ENCODE measurements at regions not wholly inside any gene's neighbourhood (a gene's known extent, or its start where the extent isn't known, plus 50 kb on each side); places are given as distances from the start of the nearest gene placed in this dataset.
A peak's percentile ranks its signal among the peaks of the same experiment; 100 is the strongest.
"Not testable (repeated sequence)": the region's sequence is repeated elsewhere in the genome, so short reads cannot be mapped to it uniquely, and the experiment has no call there.

GRCh38 chr4:9604031-9604892 lies 160.0 kb downstream of the DEFB131A start:
- DNase-seq (ENCODE audit: low read depth in 2 of 2, low spot score in 1 of 2), result peak in 1 of 2 donors; percentile 11

- DNase-seq (ENCODE audit: low read depth in 2 of 2, low spot score in 1 of 2), result not testable (repeated sequence)
Observed at GRCh38 chr4:9604893-9605190, 160.6 kb downstream of the DEFB131A start.

GRCh38 chr4:9608300-9608699 lies 164.1 kb downstream of the DEFB131A start:
- no peak for DNase-seq (ENCODE audit: low read depth in 2 of 2, low spot score in 1 of 2)

- DNase-seq (ENCODE audit: low read depth in 2 of 2, low spot score in 1 of 2), result not testable (repeated sequence)
Observed at GRCh38 chr4:9610321-9610720, 166.1 kb downstream of the DEFB131A start.

- no peak for DNase-seq (ENCODE audit: low read depth in 2 of 2, low spot score in 1 of 2)
Observed at GRCh38 chr4:9611101-9611500, 166.9 kb downstream of the DEFB131A start.

- DNase-seq (ENCODE audit: low read depth in 2 of 2, low spot score in 1 of 2), result not testable (repeated sequence)
Observed at GRCh38 chr4:9636411-9636810, 145.0 kb upstream of the DRD5 start.

GRCh38 chr4:9659678-9660077 lies 121.8 kb upstream of the DRD5 start:
- not testable (repeated sequence) for DNase-seq (ENCODE audit: low read depth in 2 of 2, low spot score in 1 of 2)

- not testable (repeated sequence) for DNase-seq (ENCODE audit: low read depth in 2 of 2, low spot score in 1 of 2)
Observed at GRCh38 chr4:9660955-9661354, 120.5 kb upstream of the DRD5 start.

GRCh38 chr4:9670725-9671124 lies 110.7 kb upstream of the DRD5 start:
- not testable (repeated sequence) for DNase-seq (ENCODE audit: low read depth in 2 of 2, low spot score in 1 of 2)

- DNase-seq (ENCODE audit: low read depth in 2 of 2, low spot score in 1 of 2), result not testable (repeated sequence)
Observed at GRCh38 chr4:9677357-9677756, 104.1 kb upstream of the DRD5 start.

GRCh38 chr4:9679704-9680478 lies 101.5 kb upstream of the DRD5 start:
- no peak for DNase-seq (ENCODE audit: low read depth in 2 of 2, low spot score in 1 of 2)

- not testable (repeated sequence) for DNase-seq (ENCODE audit: low read depth in 2 of 2, low spot score in 1 of 2)
Observed at GRCh38 chr4:9683174-9683573, 98.3 kb upstream of the DRD5 start.

GRCh38 chr4:9685016-9685415 lies 96.4 kb upstream of the DRD5 start:
- DNase-seq (ENCODE audit: low read depth in 2 of 2, low spot score in 1 of 2), result not testable (repeated sequence)

- DNase-seq (ENCODE audit: low read depth in 2 of 2, low spot score in 1 of 2), result no peak
Observed at GRCh38 chr4:9685692-9686091, 95.7 kb upstream of the DRD5 start.

- DNase-seq (ENCODE audit: low read depth in 2 of 2, low spot score in 1 of 2), result not testable (repeated sequence)
Observed at GRCh38 chr4:9690636-9691237, 90.7 kb upstream of the DRD5 start.

GRCh38 chr4:9691238-9692065 lies 90.0 kb upstream of the DRD5 start:
- peak; percentile 50 to 75 for DNase-seq (ENCODE audit: low read depth in 2 of 2, low spot score in 1 of 2)

GRCh38 chr4:9692791-9693491 lies 88.5 kb upstream of the DRD5 start:
- DNase-seq (ENCODE audit: low read depth in 2 of 2, low spot score in 1 of 2), result not testable (repeated sequence)

GRCh38 chr4:9694403-9694802 lies 87.0 kb upstream of the DRD5 start:
- not testable (repeated sequence) for DNase-seq (ENCODE audit: low read depth in 2 of 2, low spot score in 1 of 2)

- DNase-seq (ENCODE audit: low read depth in 2 of 2, low spot score in 1 of 2), result not testable (repeated sequence)
Observed at GRCh38 chr4:9695994-9696393, 85.4 kb upstream of the DRD5 start.

GRCh38 chr4:9696561-9696960 lies 84.9 kb upstream of the DRD5 start:
- not testable (repeated sequence) for DNase-seq (ENCODE audit: low read depth in 2 of 2, low spot score in 1 of 2)

Measured in stimulated activated CD8-positive, alpha-beta memory T cell treated with anti-CD3 and anti-CD28 coated beads, Interleukin-4, amount 100 ng/mL, for 1 hour (primary cell).